OCI-LY1 (cell line): ENCODE measurements at regions not wholly inside any gene's neighbourhood (a gene's known extent, or its start where the extent isn't known, plus 50 kb on each side); places are given as distances from the start of the nearest gene placed in this dataset.

Experiments
- H2AFZ ChIP-seq: fragments of 200-600 bp; sonication (generic), shearing (Covaris generic); 2 replicates; pipeline ENCODE4 v1.6.0; 2014; ENCODE audit warnings: antibody characterized with exemption, mild to moderate bottlenecking, low read length
- H3F3A ChIP-seq: fragments of 200-600 bp; sonication (generic), shearing (Covaris generic); 2 replicates; pipeline ENCODE4 v1.6.0; 2014; ENCODE audit warnings: mild to moderate bottlenecking, antibody characterized with exemption, low read length, moderate library complexity; ENCODE audit not compliant: insufficient read depth
- H3K27ac ChIP-seq: fragments of 200-600 bp; sonication (generic); 2 replicates; pipeline ENCODE4 v1.5.1; 2014; ENCODE audit warnings: low read length, mixed run types, mild to moderate bottlenecking, low read depth; ENCODE audit not compliant: poor library complexity, severe bottlenecking
- H3K27me3 ChIP-seq: fragments of 200-600 bp; sonication (generic); 2 replicates; pipeline ENCODE4 v1.6.0; 2014; ENCODE audit warnings: antibody characterized with exemption, mild to moderate bottlenecking, low read length, moderate library complexity; ENCODE audit not compliant: insufficient read depth
- H3K36me3 ChIP-seq: fragments of 200-600 bp; sonication (generic); 2 replicates; pipeline ENCODE4 v1.6.1; 2014; ENCODE audit warnings: mild to moderate bottlenecking, antibody characterized with exemption, low read length, moderate library complexity, mixed read lengths; ENCODE audit not compliant: insufficient read depth
- H3K4me1 ChIP-seq: fragments of 200-600 bp; sonication (generic); 2 replicates; pipeline ENCODE4 v1.5.1; 2014; ENCODE audit warnings: mild to moderate bottlenecking, low read length, moderate library complexity; ENCODE audit not compliant: insufficient read depth, severe bottlenecking
- H3K4me2 ChIP-seq: fragments of 200-600 bp; sonication (generic), shearing (Covaris generic); 2 replicates; pipeline ENCODE4 v1.6.1; 2014; ENCODE audit warnings: low read length
- H3K4me3 ChIP-seq: fragments of 200-600 bp; sonication (generic); 2 replicates; pipeline ENCODE4 v1.5.1; 2014; ENCODE audit warnings: low read length, low read depth, mild to moderate bottlenecking, mixed read lengths; ENCODE audit not compliant: poor library complexity, severe bottlenecking
- H3K79me2 ChIP-seq: fragments of 200-600 bp; shearing (Covaris generic); 2 replicates; pipeline ENCODE4 v1.6.1; 2016; ENCODE audit warnings: mixed run types, low read length, mixed read lengths; ENCODE audit not compliant: insufficient read depth
- H3K9ac ChIP-seq: fragments of 200-600 bp; sonication (generic), shearing (Covaris generic); 2 replicates; pipeline ENCODE4 v1.6.1; 2014; ENCODE audit warnings: mild to moderate bottlenecking, low read length, mixed read lengths
- H3K9me2 ChIP-seq: fragments of 200-600 bp; sonication (generic), shearing (Covaris generic); 2 replicates; pipeline ENCODE4 v1.6.1; 2014; ENCODE audit warnings: low read depth, mild to moderate bottlenecking, low read length, mixed read lengths
- H3K9me3 ChIP-seq: fragments of 200-600 bp; shearing (Covaris generic); 2 replicates; pipeline ENCODE4 v1.6.1; 2014; ENCODE audit warnings: low read length, mixed read lengths
- H4K20me1 ChIP-seq: fragments of 200-600 bp; sonication (generic), shearing (Covaris generic); 2 replicates; pipeline ENCODE4 v1.6.0; 2016; ENCODE audit warnings: mild to moderate bottlenecking, low read length; ENCODE audit not compliant: insufficient read depth
- CTCF ChIP-seq: fragments of 200-600 bp; sonication (generic), shearing (Covaris generic); IDR thresholded peaks from 2 replicates; pipeline ENCODE4 v1.5.1; 2017; ENCODE audit warnings: mild to moderate bottlenecking, antibody characterized with exemption, low read length, moderate library complexity, mixed read lengths
- EZH2 ChIP-seq: fragments of 200-600 bp; sonication (generic), shearing (Covaris generic); IDR thresholded peaks from 2 replicates; pipeline ENCODE4 v1.8.0; 2017; ENCODE audit warnings: borderline replicate concordance, mixed run types, mild to moderate bottlenecking, antibody characterized with exemption, low read length, moderate library complexity, mixed read lengths

GRCh38 chr3:140748-141330 is 55.7 kb upstream of the CHL1 start:
- H3K4me2 ChIP-seq, result no peak overlapping the region
- H3K9me3 ChIP-seq, result no peaks in the 10 kb centered on the region
- no peak overlapping the region for H2AFZ ChIP-seq
- H3K36me3 ChIP-seq, result no peaks in the 10 kb centered on the region
- no peaks in the 10 kb centered on the region for H3F3A ChIP-seq
- H3K4me3 ChIP-seq, result no peak overlapping the region
- H3K27ac ChIP-seq, result no peak overlapping the region
- TF ChIP-seq EZH2 (no peak), CTCF (no peak)
- H3K27me3 ChIP-seq, result no peaks in the 10 kb centered on the region
- H3K9me2 ChIP-seq, result no peaks in the 10 kb centered on the region
- no peak overlapping the region for H3K9ac ChIP-seq
- H4K20me1 ChIP-seq, result no peaks in the 10 kb centered on the region
- no peaks in the 10 kb centered on the region for H3K79me2 ChIP-seq
- no peaks in the 10 kb centered on the region for H3K4me1 ChIP-seq
